ENCODE measurements at regions not wholly inside any gene's neighbourhood (a gene's known extent, or its start where the extent isn't known, plus 50 kb on each side); places are given as distances from the start of the nearest gene placed in this dataset.
A peak's percentile ranks its signal among the peaks of the same experiment; 100 is the strongest.

- no peaks in the 10 kb centered on the region for H3K9me1 ChIP-seq (ENCODE audit: control insufficient read depth, extremely low read depth, insufficient read depth, low read length)
- no peak overlapping the region for H2AFZ ChIP-seq (ENCODE audit: control insufficient read depth, low read length)
- peaks cover 7% of the 10 kb centered on the region for H3K4me1 ChIP-seq (ENCODE audit: control insufficient read depth, extremely low read depth, insufficient read depth, low read length)
- FAIRE-seq (no peak), DNase-seq (ENCODE audit: low read depth, low spot score) (no peak)
- no peak overlapping the region for H3K27ac ChIP-seq (ENCODE audit: control insufficient read depth, insufficient read depth, low read length)
- H3K4me2 ChIP-seq (ENCODE audit: control insufficient read depth, extremely low read depth, insufficient read depth, low read depth, low read length), result no peak overlapping the region
- peaks cover 3% of the 10 kb centered on the region for H3K27me3 ChIP-seq (ENCODE audit: control insufficient read depth, extremely low read depth, insufficient read depth, low read length)
- H3K79me2 ChIP-seq (ENCODE audit: control insufficient read depth, insufficient read depth, low read length), result no peaks in the 10 kb centered on the region
- no peaks in the 10 kb centered on the region for H4K20me1 ChIP-seq (ENCODE audit: control insufficient read depth, extremely low read depth, insufficient read depth, low read length)
- no peaks in the 10 kb centered on the region for H3K9me3 ChIP-seq (ENCODE audit: control insufficient read depth, low read depth, low read length)
- TF ChIP-seq EZH2 (IDR thresholded peaks at IDR 0.05; ENCODE audit: low read length) (no peak), CTCF (optimal IDR thresholded peaks at IDR 0.05 in 1 of 3, IDR thresholded peaks at IDR 0.05 in 1 of 3, conservative IDR thresholded peaks at IDR 0.05 in 1 of 3; ENCODE audit: extremely low read depth in 1 of 3, insufficient read depth in 2 of 3, low read length in 3 of 3) (no peak)
- no peak overlapping the region for H3K9ac ChIP-seq (ENCODE audit: control insufficient read depth, extremely low read depth, insufficient read depth, low read length)
- no peaks in the 10 kb centered on the region for H3K36me3 ChIP-seq (ENCODE audit: control insufficient read depth in 2 of 2, extremely low read depth in 1 of 2, insufficient read depth in 2 of 2, low read length in 2 of 2)
- H3K4me3 ChIP-seq (ENCODE audit: control insufficient read depth in 2 of 3, extremely low read depth in 1 of 3, insufficient read depth in 2 of 3, low read depth in 1 of 3, low read length in 3 of 3), result no peak overlapping the region
- dilution Hi-C loops (cut with MboI; ENCODE audit: extremely low pct_ligation_motif_present, low sequenced_read_pairs), result no loop called here
These were observed 123.9 kb upstream of the ZFHX3 start for GRCh38 chr16:73171901-73172240.

GRCh38 chr16:73171380-73171779 lies 123.5 kb upstream of the ZFHX3 start:
- TF ChIP-seq EZH2 (IDR thresholded peaks at IDR 0.05; ENCODE audit: low read length), result no peak
- no peak for TF ChIP-seq CTCF (optimal IDR thresholded peaks at IDR 0.05 in 1 of 3, IDR thresholded peaks at IDR 0.05 in 1 of 3, conservative IDR thresholded peaks at IDR 0.05 in 1 of 3; ENCODE audit: extremely low read depth in 1 of 3, insufficient read depth in 2 of 3, low read length in 3 of 3)
- Histone ChIP-seq H3K4me3 (ENCODE audit: control insufficient read depth in 2 of 3, extremely low read depth in 1 of 3, insufficient read depth in 2 of 3, low read depth in 1 of 3, low read length in 3 of 3) (no peak overlapping the region), H3K4me2 (ENCODE audit: control insufficient read depth, extremely low read depth, insufficient read depth, low read depth, low read length) (peak overlapping the region; percentile 60), H3K36me3 (ENCODE audit: control insufficient read depth in 2 of 2, extremely low read depth in 1 of 2, insufficient read depth in 2 of 2, low read length in 2 of 2) (no peaks in the 10 kb centered on the region), H3K27ac (ENCODE audit: control insufficient read depth, insufficient read depth, low read length) (no peak overlapping the region), H3K9me1 (ENCODE audit: control insufficient read depth, extremely low read depth, insufficient read depth, low read length) (no peaks in the 10 kb centered on the region), H3K79me2 (ENCODE audit: control insufficient read depth, insufficient read depth, low read length) (no peaks in the 10 kb centered on the region), H4K20me1 (ENCODE audit: control insufficient read depth, extremely low read depth, insufficient read depth, low read length) (no peaks in the 10 kb centered on the region), H3K27me3 (ENCODE audit: control insufficient read depth, extremely low read depth, insufficient read depth, low read length) (peaks cover 3% of the 10 kb centered on the region), H2AFZ (ENCODE audit: control insufficient read depth, low read length) (peak overlapping the region; percentile 59), H3K9me3 (ENCODE audit: control insufficient read depth, low read depth, low read length) (no peaks in the 10 kb centered on the region), H3K4me1 (ENCODE audit: control insufficient read depth, extremely low read depth, insufficient read depth, low read length) (peaks cover 6% of the 10 kb centered on the region), H3K9ac (ENCODE audit: control insufficient read depth, extremely low read depth, insufficient read depth, low read length) (peak overlapping the region; percentile 11)
- no peak for DNase-seq (ENCODE audit: low read depth, low spot score)
- no peak for FAIRE-seq
- dilution Hi-C loops (cut with MboI; ENCODE audit: extremely low pct_ligation_motif_present, low sequenced_read_pairs), result no loop called here

Measured in keratinocyte (primary cell).